ENCODE measurements at regions not wholly inside any gene's neighbourhood (a gene's known extent, or its start where the extent isn't known, plus 50 kb on each side); places are given as distances from the start of the nearest gene placed in this dataset.

GRCh38 chr7:136171233-136171632 lies 194.1 kb upstream of the MTPN start:
- Histone ChIP-seq H2AK5ac (ENCODE audit: low read depth, low read length) (no peak overlapping the region), H2BK12ac (ENCODE audit: low read depth, low read length) (no peak overlapping the region), H2BK15ac (ENCODE audit: low read length) (no peak overlapping the region), H2BK120ac (replicated peaks; ENCODE audit: low read depth, low read length) (no peak overlapping the region), H3K27ac (ENCODE audit: low read depth, low read length) (no peak overlapping the region), H2BK5ac (ENCODE audit: low read depth, low read length) (no peak overlapping the region), H3K27me3 (replicated peaks in 1 of 4; ENCODE audit: control insufficient read depth in 3 of 4, extremely low read depth in 1 of 4, insufficient read depth in 3 of 4, low read length in 3 of 4) (no peaks in the 10 kb centered on the region), H3K23ac (ENCODE audit: insufficient read length) (no peak overlapping the region), H3K4me1 (replicated peaks in 1 of 4; ENCODE audit: control insufficient read depth in 3 of 4, insufficient read depth in 4 of 4, low read length in 3 of 4) (no peaks in the 10 kb centered on the region), H4K5ac (ENCODE audit: insufficient read length, low read depth, low read length) (no peak overlapping the region), H4K20me1 (replicated peaks in 1 of 2; ENCODE audit: control insufficient read depth in 1 of 2, insufficient read depth in 2 of 2, low read length in 2 of 2) (no peaks in the 10 kb centered on the region), H2BK20ac (ENCODE audit: low read length) (no peak overlapping the region), H4K91ac (replicated peaks; ENCODE audit: insufficient read length, low read length) (no peak overlapping the region), H3K4ac (replicated peaks; ENCODE audit: insufficient read length, low read depth, low read length) (no peak overlapping the region), H3K9ac (replicated peaks in 1 of 4; ENCODE audit: extremely low read depth in 1 of 4, low read depth in 3 of 4, low read length in 3 of 4) (no peak overlapping the region), H3K14ac (ENCODE audit: insufficient read length) (no peak overlapping the region), H3K23me2 (ENCODE audit: low read depth, low read length) (no peaks in the 10 kb centered on the region), H4K8ac (ENCODE audit: extremely low read depth, insufficient read depth, low read length) (no peak overlapping the region), H3K79me2 (ENCODE audit: control insufficient read depth in 1 of 2, insufficient read depth in 2 of 2, low read length in 2 of 2) (no peaks in the 10 kb centered on the region), H3K56ac (replicated peaks; ENCODE audit: insufficient read length, low read depth, low read length) (no peak overlapping the region), H2AFZ (ENCODE audit: low read length) (no peak overlapping the region), H3K9me3 (ENCODE audit: insufficient read depth in 2 of 2, low read depth in 1 of 2, low read length in 1 of 2) (no peaks in the 10 kb centered on the region; a peak in 1 of 4 replicates), H3K4me2 (ENCODE audit: insufficient read depth in 1 of 2, low read depth in 2 of 2, low read length in 2 of 2) (no peak overlapping the region), H3K4me3 (ENCODE audit: extremely low read depth in 1 of 4, insufficient read depth in 2 of 4, low read depth in 3 of 4, low read length in 4 of 4) (no peak overlapping the region), H3K36me3 (ENCODE audit: control insufficient read depth in 2 of 4, insufficient read depth in 4 of 4, low read length in 3 of 4) (no peaks in the 10 kb centered on the region), H3K79me1 (ENCODE audit: low read depth, low read length) (no peaks in the 10 kb centered on the region), H3K18ac (ENCODE audit: extremely low read depth, low read length) (no peak overlapping the region)
- ChIA-PET POLR2A (ENCODE audit: partially characterized antibody) (no interaction called here), CTCF (ENCODE audit: partially characterized antibody) (interaction anchor here (1.0 to 2.5 kb wide), 3 partner anchors 13 to 56 kb away, joined by 3 to 9 read pairs (median 8); no protein-coding TSS in a partner anchor)
- TF ChIP-seq KDM5A (IDR thresholded peaks at IDR 0.05; ENCODE audit: low read length) = no peak
- FAIRE-seq (no peak), DNase-seq (ENCODE audit: low read depth in 1 of 2, low spot score in 2 of 2) (no peak)
